GM21723 (cell line): ENCODE measurements at regions not wholly inside any gene's neighbourhood (a gene's known extent, or its start where the extent isn't known, plus 50 kb on each side); places are given as distances from the start of the nearest gene placed in this dataset.
A peak's percentile ranks its signal among the peaks of the same experiment; 100 is the strongest.

Experiments used
- ATAC-seq: cut with Tn5 transposase; IDR thresholded peaks from one replicate; pipeline ENCODE4 v1.9.1; 2021; ENCODE audit warnings: mild to moderate bottlenecking, moderate library complexity; ENCODE audit not compliant: unreplicated experiment

DNA sequence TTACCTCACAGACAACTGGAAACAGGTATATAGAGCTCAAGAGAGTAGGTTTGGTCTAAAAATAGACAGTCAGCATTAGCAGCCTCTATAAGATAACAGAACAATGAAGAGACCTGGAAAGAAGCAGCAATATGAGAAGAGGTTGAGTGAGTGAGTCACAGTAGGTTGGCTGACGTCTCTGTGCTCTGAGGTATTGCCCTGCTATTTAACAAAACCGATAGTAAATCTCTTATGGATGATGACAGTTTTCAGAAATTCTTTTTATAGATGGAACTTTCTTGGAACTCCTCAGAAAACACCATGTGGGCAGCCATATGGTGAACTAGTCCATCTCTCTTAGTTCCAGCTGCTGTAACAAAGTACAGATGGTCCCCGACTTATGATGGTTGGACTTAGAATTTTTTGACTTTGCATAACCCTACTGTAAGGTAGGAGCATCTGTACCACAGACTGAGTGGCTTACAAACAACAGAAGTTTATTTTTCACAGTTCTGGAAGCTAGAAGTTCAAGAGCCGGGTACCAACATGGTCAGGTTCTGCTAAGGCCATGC is 123.5 kb downstream of the MBD2 start:
- no peak for ATAC-seq

DNA sequence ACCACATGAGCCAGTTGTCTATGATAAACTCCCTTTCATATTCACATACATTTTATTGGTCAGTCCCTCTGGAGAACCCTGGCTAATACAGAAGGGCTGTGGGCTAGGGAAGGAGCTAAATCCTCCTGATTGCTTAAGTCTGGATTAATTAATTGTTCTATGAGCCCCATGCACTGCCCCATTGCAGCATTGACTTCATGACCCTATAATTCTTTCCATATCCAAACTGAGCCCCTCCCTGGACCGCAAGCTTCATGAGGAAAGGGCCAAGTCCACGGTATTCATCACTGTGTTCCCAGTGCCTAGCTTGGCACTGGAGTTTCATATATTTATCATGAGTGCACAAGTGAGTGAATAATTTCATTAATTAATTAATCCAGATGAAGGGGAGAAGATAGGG is 124.0 kb downstream of the MBD2 start:
- no peak for ATAC-seq

DNA sequence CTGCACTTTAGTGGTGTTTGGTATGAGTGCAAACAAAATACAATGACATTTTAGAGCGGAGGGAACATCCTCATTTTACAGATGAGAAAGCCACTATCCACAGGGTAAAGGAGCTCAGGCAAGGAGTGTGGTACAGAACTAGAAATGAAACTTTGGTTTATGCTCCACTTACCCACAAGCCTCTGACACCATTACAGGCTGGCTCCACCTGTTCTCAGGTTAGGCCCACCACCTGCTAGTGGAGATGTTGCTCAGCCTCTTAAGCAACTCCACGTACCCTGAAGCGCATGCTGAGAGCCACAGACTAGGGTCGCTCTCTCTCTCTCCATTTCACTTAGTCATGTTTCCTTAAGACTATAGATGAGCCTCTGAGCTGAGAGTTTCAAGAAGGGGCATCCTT is 130.0 kb downstream of the MBD2 start:
- peak; percentile 63 for ATAC-seq

DNA sequence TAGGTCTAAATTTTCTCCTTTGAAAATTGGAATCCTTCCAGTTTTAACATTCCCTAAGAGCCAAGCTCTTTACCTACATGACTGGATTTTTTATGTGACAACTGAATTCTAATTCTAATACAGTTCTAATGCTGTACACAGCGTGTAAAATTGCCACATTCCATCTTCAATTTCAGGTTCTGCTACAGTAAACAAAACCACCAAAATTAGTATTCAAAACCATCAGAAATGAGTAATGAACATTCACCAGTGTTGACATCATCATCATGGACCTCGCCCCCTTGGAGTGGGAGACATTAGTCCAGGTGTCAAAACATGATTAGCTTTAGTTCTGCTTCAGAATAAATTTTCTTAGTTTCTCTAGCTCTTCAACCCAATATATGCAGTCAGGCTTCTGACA is 133.6 kb downstream of the MBD2 start:
- ATAC-seq = no peak

DNA sequence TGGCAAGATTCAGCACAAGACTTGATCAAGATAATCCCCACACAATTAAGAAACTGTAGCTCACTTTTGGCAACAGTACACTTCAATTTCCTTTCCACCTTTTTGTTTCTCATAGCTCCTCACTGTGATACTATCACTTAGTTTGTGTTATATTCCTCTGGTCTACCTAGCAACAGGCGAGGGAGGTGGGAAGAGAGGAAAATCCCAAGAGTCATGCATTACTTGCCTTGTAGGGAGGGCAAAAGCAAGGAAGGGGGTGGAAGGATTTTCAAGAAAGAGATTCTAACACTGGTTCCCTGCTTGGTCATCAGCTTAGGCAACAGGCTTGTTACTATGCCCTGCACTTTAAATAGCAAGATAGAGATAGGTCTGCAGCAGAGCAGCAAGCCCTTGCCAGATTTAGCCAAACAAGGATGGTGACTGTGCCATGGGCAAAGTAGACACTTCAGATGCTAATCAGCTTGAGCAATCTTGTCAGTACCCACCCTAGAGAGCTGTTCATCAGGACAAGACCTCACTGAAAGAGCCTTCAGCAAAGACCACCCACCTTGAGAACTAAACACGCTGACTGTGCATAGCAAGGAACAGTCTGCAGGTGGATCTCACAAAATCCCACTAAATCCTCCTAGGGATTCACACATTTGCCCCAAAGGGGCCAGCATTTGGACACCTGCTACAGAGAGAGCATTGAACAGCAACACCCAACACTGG is 134.6 kb downstream of the MBD2 start:
- ATAC-seq = no peak

DNA sequence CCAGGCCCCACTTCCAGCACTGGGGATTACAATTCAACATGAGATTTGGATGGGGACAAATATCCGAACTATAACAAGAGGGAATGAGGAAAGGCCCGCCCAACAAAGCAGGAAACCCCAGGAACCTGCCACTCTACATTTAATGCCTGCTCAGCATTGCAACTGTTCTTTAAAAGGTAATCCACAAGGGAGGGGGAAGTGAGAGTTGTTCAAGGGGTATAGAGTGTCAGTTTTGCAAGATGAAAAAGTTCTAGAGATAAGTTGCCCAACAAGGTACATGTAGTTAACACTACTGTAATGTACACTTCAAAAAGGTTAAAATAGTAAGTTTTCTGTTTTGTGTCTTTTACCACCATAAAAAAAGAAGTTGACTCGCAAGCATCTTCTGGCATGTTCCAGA is 137.6 kb downstream of the MBD2 start:
- ATAC-seq = peak; percentile 47

DNA sequence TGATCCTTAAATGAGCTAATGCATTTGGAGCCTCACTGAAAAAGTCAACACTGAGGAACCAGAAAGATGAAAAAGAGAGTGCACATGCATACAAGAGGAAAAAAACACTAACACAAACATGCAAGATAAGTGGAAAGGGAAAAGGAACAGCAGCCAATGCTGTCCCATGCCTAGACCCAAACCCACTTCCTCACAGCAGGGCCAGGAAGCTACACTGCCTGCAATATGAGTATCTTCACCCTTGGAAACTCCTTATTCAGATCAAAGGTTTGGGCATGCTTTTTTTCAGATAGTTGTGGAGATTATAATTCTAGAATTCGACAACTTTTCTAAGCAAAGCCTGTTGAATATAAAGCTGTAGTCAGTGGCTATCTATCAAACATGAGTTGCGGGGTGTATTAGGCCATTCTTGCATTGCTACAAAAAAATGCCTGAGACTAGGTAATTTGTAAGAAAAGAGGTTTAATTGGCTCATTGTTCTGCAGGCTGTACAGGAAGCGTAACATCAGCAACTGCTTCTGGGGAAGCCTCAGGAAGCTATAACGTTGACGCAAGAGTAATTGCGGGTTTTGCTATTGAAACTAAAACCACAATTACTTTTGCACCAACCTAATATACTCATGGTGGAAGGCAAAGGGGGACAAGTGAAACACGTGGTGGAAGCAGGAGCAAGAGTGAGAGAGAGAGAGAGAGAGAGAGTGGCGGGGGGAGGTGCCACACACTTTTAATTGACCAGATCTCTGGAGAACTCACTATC is 138.2 kb downstream of the MBD2 start:
- peak; percentile 84 for ATAC-seq

DNA sequence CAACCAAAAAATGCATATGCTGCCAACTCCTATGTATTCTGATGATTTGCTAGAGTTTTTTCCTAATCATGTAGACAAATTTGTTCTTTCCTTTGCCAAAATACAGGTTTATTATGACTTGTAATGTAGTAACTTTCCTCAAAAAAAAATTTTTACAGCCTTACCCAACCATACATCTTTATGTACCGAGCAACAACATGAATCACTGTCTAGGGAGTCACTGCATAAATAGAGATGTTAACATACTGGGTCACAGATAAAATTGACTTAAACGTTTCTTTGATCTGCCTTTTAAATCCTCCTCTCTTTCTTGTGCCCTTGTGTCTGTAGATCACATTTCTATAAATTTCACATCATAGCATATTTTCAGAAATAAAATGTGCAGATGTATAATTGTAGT is 143.6 kb downstream of the MBD2 start:
- ATAC-seq = no peak

DNA sequence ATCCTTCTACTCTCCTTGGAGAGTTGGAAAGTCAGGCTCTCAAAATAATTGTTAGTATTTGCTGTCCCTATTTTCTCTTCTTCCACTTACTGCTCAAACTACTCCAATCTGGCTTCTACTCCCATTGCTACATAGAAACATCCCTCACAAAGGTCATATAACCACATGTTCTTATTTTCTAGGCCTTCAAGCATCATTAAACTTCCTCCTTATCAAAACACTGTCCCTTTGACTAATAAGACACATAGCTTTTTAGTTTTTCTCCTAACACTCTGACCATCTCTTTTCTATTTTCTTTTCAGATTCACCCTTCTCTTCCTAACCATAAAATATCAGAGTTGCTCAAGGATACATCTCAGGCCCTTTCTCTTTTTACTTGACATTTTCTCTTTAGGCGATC is 148.3 kb downstream of the MBD2 start:
- no peak for ATAC-seq

DNA sequence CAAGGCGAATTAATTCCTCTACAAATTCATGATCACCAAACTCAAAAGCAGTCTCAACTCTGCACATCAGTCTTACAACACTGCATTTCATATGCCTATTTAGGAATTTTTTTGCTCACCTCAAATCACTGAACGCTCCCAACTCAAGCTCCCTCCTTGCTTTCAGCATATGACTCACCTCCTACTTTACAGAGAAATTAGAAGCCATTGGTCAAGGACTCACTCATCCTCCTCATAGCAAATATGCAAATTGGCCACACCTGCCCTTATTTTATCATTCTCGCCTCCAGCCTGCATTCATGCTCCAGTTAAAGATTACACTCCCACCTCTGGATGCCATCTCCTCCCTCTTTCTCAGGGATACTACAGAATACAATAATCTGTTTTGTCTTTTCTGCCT is 148.8 kb downstream of the MBD2 start:
- ATAC-seq = no peak

DNA sequence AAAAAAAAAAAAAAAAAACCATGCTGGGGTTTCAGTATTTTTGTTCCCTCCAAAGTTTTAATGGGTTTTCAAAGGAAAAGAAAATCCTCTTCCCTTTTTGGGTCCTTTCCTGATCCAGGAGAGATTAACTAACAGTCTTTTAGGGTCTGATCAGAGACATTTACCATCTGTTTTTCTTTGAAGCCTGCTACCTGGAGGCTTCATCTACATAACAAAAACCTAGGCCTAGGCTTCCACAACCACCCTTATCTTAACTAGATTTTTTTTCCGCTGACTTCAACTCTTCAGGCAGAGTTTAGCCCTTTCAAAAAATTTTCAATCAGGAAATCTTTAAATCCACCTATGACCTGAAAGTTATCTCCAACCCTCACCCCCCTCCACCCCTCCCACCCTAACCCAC is 154.7 kb downstream of the MBD2 start:
- ATAC-seq = no peak

DNA sequence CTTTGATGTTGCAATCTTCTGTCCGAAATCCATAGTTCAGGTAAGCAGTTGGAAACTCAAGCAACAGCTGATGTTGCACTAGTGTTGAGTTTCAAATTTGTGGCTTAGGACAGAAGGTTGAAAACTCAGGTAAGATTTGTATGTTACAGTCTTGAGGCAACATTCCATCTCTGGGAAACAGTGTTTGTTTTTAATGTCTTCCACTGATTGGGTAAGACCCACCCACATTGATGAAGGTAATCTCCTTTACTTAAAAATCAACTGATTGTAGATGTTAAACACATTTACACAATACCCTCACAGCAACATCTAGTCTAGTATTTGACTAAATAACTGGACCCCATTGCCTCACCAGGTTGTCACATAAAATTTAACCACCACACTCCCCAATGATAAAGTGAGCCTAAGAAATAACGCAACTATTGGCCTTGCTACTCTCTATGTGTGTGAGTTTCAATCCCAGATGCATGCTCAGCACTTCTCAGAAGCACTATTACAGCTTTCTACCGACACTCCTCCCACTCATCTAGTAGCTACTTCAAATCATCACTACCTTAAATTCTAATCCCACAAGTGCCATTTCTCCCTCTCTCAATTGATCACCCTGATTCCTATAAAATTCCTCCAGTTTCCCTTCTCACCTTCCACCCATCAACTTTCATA is 164.0 kb downstream of the MBD2 start:
- ATAC-seq = no peak

DNA sequence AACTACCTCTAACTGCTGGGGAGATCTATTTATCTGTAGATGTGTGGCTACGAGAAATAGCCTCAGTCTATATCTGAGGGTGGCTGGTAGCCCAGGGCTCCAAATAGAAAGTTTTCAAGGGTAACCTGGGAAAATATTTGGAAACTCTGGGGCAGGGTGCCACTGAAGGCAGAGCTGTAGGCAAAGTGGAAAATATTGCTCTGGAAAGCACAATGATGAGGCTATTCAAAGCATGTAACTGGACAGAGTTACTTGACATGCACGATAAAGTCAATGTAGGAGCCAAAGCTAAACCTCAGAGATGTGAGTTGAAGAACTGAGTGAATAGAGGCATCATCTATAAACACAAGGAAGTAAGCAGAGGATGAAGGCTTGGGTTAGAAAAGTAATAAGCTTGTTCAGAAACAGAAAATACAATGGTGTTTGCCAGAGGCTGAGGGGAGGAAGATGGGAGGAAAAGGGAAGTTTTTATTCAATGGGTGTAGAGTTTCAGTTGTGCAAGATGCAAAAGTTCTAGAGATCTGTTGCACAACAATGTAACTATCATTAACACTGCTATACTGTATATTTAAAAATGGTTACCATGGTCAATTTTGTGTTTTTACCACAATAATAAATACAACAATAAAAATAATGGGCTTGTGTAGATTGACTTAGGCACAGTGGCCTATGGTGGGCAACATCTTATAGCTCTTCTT is 171.6 kb downstream of the MBD2 start:
- ATAC-seq = no peak

DNA sequence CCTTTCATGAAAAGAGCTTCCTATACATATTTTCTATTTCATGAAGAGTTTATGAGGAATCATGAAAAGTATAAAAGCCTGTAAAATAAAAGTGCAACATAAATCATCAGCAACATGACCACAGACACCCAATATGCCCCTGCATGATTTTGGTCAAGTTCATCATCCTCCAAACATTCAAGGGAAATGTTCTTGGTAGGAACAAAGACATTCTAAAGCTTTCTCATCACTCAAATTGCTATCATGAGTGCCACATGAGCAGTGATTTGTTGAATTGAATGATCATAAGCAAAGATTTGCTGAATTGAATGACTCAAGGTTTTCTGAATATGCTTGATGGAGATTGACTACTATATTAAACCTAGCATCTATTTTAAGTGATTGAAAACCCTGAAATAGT is 172.2 kb downstream of the MBD2 start:
- ATAC-seq = no peak

DNA sequence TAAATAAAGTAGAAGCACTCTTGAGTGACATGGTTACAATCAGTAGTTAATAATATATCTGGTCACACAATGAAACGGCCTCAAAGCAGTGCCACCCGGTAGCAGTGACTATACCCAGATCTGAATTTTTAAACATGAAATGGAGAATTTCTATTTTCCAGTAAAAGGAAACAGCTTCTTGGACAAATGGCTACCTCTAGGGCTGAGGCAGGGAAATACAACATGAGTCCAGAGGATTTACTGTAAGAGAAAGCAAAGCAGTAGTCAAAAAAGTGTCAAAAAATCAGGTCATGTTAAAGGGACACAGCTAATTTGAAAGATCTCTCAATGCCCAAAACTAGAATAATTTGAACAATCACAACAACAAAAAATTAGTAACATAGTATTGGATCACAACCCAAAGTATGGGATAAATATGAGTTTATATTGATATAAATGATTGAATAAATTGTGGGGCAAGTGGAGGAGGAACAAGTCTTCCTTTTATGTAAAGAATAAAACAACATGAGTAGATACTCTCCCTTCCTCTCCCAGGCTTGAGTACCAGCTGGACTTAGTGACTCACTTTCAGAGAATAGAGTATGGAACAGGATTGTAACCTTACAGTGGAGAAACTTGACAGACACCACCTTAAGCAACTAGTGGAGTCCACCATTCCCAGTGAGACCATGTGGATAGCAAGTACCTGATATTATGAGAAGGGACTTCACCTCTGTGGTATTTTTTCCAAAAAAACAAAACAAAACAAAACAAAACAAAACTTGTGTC is 180.8 kb downstream of the MBD2 start:
- ATAC-seq = no peak

DNA sequence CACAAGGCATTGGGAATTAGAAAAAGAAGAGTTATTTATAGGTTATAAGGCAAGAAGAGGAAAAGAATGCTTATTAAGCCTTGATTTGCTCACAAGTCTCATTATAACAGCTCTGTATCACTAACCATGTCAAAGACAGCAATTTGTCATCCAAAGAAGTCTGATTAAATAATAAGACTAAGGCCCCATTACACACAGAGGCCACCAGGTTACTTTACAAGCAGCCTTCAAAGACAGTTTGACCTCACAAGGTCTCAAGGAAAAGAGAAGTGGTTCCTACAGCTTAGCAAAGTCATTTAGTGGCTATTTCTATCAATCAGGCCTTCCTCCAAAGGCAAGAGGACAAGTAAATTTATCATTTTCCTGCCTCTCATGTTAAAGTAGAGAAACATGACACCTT is 188.5 kb downstream of the MBD2 start:
- no peak for ATAC-seq

DNA sequence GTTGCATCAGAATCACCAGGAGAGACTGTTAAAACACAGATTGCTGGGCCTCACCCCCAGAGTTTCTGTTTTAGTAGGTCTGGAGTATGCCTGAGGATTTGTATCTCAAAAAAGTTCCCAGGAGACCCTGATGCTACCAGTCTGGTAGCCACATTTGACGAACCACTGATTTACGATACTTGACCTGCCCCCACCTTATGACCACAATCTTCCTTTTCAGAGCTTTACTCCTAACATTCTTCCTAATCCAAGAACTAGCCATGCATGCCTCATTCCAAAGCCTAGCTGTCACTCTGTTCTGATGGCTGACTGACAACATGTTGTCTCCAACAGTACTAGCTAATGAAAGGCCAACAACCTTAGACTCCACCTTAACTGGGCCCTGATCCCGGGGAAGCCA is 191.4 kb downstream of the MBD2 start:
- no peak for ATAC-seq

DNA sequence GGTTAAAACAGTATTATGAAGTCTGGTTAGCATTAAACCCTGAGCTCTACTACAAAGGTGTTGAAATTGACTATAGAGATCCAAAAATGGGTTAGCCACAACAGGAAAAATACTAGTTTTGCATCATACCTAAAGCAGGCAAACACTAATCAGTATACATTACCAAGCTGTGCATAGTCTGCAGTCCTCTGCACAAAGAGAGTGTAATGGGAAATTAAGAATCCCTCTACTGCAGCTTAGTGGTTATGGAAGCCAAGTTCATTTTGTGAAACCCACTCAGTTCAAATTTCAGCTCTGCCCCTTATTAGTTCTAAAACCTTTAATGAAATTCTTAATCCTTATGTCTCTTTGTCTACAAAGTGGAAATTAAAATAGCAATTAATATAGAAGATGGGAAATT is 192.1 kb downstream of the MBD2 start:
- ATAC-seq = no peak

DNA sequence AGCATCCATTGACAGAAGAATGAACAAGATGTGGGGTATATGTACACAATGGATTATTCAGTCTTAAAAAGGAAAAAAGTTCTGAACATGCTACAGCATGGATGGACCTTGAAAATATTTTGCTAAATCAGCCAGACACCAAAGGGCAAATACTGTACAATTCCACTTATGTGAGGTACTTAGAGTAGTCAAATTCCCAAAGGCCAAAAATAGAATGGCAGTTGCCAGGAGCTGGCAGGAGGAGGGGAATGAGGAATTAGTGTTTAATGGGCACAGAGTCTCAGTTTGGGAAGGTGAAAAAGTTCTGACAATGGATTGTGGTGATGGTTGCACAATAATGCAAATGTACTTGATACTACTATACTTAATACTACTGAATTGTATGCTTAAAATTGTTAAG is 193.2 kb downstream of the MBD2 start:
- no peak for ATAC-seq

DNA sequence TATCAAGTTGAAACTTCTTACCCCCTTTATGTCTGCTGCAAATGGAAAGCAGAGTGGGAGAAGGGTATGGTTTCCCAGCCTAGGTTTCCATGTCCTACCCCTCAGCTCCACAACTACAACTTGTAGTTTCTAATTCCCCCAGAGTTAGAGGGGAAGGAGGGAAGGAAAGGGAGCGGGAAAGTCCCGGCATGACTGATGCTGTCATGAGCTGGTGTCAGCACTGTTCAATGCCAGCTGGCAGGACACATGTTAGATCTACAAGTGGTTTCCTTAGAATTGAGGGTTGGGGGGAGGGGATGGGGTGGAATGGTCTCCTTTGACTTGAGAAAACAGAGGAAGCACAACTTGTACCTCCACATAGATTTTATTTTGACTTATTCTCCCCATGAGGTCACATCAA is 194.0 kb downstream of the MBD2 start:
- no peak for ATAC-seq

DNA sequence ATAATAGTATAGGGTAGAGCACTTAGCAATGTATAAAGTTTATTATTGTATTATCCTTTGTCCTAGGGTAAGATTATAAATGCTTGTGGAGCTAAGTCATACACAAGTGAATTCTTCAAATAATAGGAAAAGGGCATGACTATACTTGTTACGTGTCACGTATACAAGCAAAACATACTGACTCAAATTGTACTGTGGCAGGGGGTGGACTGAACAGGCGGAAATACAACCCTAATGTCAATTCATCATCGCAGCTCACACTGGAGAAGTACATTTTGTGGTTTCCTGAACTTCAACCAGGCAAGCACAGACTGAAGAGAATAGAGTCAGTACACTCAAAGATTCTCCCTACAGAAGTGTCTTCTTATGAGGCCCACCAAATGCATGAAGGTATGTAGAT is 201.0 kb downstream of the MBD2 start:
- no peak for ATAC-seq
